Activated CD4-positive, alpha-beta memory T cell treated with anti-CD3 and anti-CD28 coated beads, Interleukin-2, amount 10 ng/mL, durations not matched to agents 7 days and 5 days (primary cell): ENCODE measurements at regions not wholly inside any gene's neighbourhood (a gene's known extent, or its start where the extent isn't known, plus 50 kb on each side); places are given as distances from the start of the nearest gene placed in this dataset.

Source experiments
- CTCF ChIA-PET: fragments of 350-600 bp; sonication (Branson Sonifier 250); formaldehyde crosslinking; loops from one replicate; lab custom pipeline; 2021; ENCODE audit warnings: antibody characterized with exemption, inconsistent platforms; lab: Charles Lee
- POLR2A ChIA-PET: fragments of 350-600 bp; sonication (Branson Sonifier 250); formaldehyde crosslinking; loops from one replicate; lab custom pipeline; 2021; ENCODE audit warnings: antibody characterized with exemption; lab: Charles Lee
- DNase-seq: peaks from one replicate; pipeline ENCODE4 v3.0.0-alpha.2; 2020
- H3K27ac Mint-ChIP-seq: one replicate; pipeline ENCODE4 v1.8.0; 2021; ENCODE audit warnings: mild to moderate bottlenecking, mixed read lengths
- H3K27me3 Mint-ChIP-seq: one replicate; pipeline ENCODE4 v1.8.0; 2021; ENCODE audit warnings: mixed read lengths
- H3K36me3 Mint-ChIP-seq: one replicate; pipeline ENCODE4 v1.8.0; 2021; ENCODE audit warnings: low read depth, mixed read lengths
- H3K4me1 Mint-ChIP-seq: one replicate; pipeline ENCODE4 v1.8.0; 2021; ENCODE audit warnings: mixed read lengths
- H3K4me3 Mint-ChIP-seq: one replicate; pipeline ENCODE4 v1.8.0; 2021; ENCODE audit warnings: mild to moderate bottlenecking, mixed read lengths
- H3K9me3 Mint-ChIP-seq: one replicate; pipeline ENCODE4 v1.8.0; 2021; ENCODE audit warnings: mixed read lengths

- Mint-ChIP-seq H3K27me3 (no peaks in the 10 kb centered on the region), H3K27ac (no peak overlapping the region), H3K4me1 (no peaks in the 10 kb centered on the region), H3K36me3 (no peaks in the 10 kb centered on the region), H3K4me3 (no peak overlapping the region), H3K9me3 (no peaks in the 10 kb centered on the region)
- ChIA-PET CTCF (no interaction called here), POLR2A (no interaction called here)
- no peak for DNase-seq
Observed at GRCh38 chr3:180391001-180391400, 211.0 kb upstream of the TTC14 start.

DNA sequence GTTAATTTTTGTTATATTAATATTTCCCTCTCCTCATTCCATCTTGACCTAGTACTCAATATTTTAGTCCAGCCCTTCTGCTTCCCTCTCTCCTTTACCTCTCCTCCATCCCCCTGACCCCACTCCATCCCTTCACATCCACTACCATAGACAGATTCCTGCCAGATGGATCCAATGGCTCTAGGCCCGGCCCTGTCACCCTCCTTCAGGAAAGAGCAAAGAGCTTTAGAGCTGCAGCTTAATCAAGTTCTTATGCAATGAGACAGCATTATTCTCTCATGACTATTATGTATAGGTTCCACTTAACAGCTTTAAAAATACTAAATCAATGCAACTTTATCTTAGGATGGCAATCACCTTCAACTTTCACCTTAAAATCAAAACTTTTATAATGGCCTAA is 200.7 kb upstream of the TTC14 start:
- Mint-ChIP-seq H3K4me1 (no peaks in the 10 kb centered on the region), H3K27ac (no peak overlapping the region), H3K4me3 (no peak overlapping the region), H3K9me3 (no peaks in the 10 kb centered on the region), H3K36me3 (no peaks in the 10 kb centered on the region), H3K27me3 (no peaks in the 10 kb centered on the region)
- DNase-seq: no peak
- POLR2A ChIA-PET: no interaction called here
- CTCF ChIA-PET: no interaction called here

- POLR2A ChIA-PET: no interaction called here
- H3K27me3 Mint-ChIP-seq: no peaks in the 10 kb centered on the region
- H3K4me1 Mint-ChIP-seq: no peaks in the 10 kb centered on the region
- no peak overlapping the region for H3K4me3 Mint-ChIP-seq
- H3K9me3 Mint-ChIP-seq: no peaks in the 10 kb centered on the region
- H3K27ac Mint-ChIP-seq: no peak overlapping the region
- DNase-seq: no peak
- no peaks in the 10 kb centered on the region for H3K36me3 Mint-ChIP-seq
- CTCF ChIA-PET: no interaction called here
Observed at GRCh38 chr3:180402471-180403073, 199.4 kb upstream of the TTC14 start.

- H3K36me3 Mint-ChIP-seq: no peaks in the 10 kb centered on the region
- H3K27ac Mint-ChIP-seq: no peak overlapping the region
- H3K27me3 Mint-ChIP-seq: no peaks in the 10 kb centered on the region
- no peak for DNase-seq
- no peaks in the 10 kb centered on the region for H3K9me3 Mint-ChIP-seq
- H3K4me3 Mint-ChIP-seq: no peak overlapping the region
- ChIA-PET CTCF (no interaction called here), POLR2A (no interaction called here)
- no peaks in the 10 kb centered on the region for H3K4me1 Mint-ChIP-seq
Observed at GRCh38 chr3:180403156-180403555, 198.8 kb upstream of the TTC14 start.

GRCh38 chr3:180408654-180409053 is 193.3 kb upstream of the TTC14 start:
- no peak overlapping the region for H3K27ac Mint-ChIP-seq
- no peaks in the 10 kb centered on the region for H3K4me1 Mint-ChIP-seq
- no peaks in the 10 kb centered on the region for H3K27me3 Mint-ChIP-seq
- H3K36me3 Mint-ChIP-seq: no peaks in the 10 kb centered on the region
- ChIA-PET CTCF (no interaction called here), POLR2A (no interaction called here)
- H3K9me3 Mint-ChIP-seq: no peaks in the 10 kb centered on the region
- no peak for DNase-seq
- no peak overlapping the region for H3K4me3 Mint-ChIP-seq

DNA sequence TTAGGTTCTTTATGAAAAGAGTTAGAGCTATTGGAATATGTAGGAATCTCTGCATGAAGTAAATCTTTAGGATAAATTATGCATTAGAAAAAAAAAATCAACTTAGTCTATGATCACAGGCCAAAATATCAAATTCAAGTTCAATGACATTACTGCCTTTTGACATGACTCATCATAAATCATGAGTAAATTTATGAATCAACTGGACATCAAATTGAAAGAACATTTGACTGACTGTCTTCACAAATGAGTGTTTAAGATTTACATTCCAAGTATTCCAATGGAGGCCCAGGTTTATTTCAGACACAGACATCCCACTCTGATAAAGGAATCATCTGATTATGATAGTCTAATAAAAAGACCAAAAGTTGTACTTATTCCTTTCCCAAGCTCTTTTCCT is 192.8 kb upstream of the TTC14 start:
- Mint-ChIP-seq H3K4me1 (no peaks in the 10 kb centered on the region), H3K36me3 (no peaks in the 10 kb centered on the region), H3K27me3 (no peaks in the 10 kb centered on the region), H3K27ac (no peak overlapping the region), H3K4me3 (no peak overlapping the region), H3K9me3 (no peaks in the 10 kb centered on the region)
- ChIA-PET POLR2A (no interaction called here), CTCF (no interaction called here)
- no peak for DNase-seq

GRCh38 chr3:180409883-180410282 is 192.1 kb upstream of the TTC14 start:
- no peaks in the 10 kb centered on the region for H3K4me1 Mint-ChIP-seq
- DNase-seq: no peak
- H3K27ac Mint-ChIP-seq: no peak overlapping the region
- no peaks in the 10 kb centered on the region for H3K9me3 Mint-ChIP-seq
- ChIA-PET POLR2A (no interaction called here), CTCF (no interaction called here)
- H3K4me3 Mint-ChIP-seq: no peak overlapping the region
- no peaks in the 10 kb centered on the region for H3K36me3 Mint-ChIP-seq
- no peaks in the 10 kb centered on the region for H3K27me3 Mint-ChIP-seq

DNA sequence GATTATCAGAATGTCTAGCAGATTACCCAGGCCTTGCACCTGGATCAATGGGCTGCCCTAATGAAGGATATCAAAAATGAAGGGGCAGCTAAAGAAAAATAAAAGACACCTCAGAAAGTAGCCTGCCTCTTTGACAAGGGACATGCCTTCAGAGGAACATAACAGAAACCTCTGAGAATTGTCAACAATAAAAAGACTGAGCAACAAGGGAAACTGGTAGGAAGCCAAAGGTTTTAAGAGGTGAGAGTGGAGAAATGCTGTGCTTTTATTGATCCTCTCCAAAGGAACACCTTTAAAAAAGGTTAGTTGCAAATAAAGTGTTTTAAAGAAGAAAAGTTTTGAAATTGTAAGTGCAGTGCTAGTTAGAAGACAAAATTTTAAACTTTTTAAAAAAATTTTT is 187.8 kb upstream of the TTC14 start:
- H3K4me3 Mint-ChIP-seq: no peak overlapping the region
- H3K27ac Mint-ChIP-seq: no peak overlapping the region
- DNase-seq: no peak
- CTCF ChIA-PET: no interaction called here
- H3K9me3 Mint-ChIP-seq: no peaks in the 10 kb centered on the region
- POLR2A ChIA-PET: no interaction called here
- H3K36me3 Mint-ChIP-seq: no peaks in the 10 kb centered on the region
- H3K27me3 Mint-ChIP-seq: no peaks in the 10 kb centered on the region
- H3K4me1 Mint-ChIP-seq: no peaks in the 10 kb centered on the region

DNA sequence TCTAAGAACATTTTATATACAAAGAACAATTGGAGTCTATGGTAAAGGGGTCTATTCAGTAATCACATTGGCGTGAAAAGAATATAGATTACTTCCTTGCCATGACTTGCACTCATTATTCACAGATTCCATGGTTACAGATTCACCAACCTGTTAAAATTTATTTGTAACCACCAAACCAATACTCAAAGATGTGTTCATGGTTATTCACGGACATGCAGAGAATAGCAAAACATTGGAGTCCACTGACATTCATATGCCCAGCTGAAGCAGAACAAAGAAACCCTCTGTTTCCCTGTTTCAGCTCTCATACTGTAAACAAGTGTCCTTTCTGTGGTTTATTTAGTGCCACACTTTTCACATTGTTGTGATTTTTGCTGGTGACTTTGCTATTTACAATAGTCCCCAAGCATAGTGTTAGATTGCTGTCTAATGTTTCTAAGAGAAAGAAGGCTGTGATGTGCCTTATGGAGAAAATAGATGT is 185.8 kb upstream of the TTC14 start:
- Mint-ChIP-seq H3K27ac (no peak overlapping the region), H3K4me3 (no peak overlapping the region), H3K36me3 (no peaks in the 10 kb centered on the region), H3K27me3 (no peaks in the 10 kb centered on the region), H3K4me1 (no peaks in the 10 kb centered on the region), H3K9me3 (no peaks in the 10 kb centered on the region)
- ChIA-PET POLR2A (no interaction called here), CTCF (no interaction called here)
- no peak for DNase-seq

DNA sequence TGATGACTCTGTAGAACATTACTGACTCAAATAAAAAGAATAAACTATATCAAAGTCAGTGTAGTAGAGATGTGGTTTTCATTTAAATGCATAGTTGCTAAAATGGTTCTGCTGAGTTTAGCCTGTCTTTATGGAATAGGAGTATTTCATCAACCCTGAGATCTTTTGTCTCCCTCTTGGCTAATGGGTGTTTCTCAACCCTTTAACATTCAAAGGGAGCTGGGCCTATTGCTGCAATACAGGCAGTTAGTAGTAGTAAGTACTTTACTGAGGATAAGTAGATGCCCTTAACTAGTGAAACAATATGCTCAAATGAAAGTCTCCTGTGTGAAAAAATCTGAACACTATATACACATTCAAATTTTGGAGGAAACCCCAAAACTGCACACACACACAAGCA is 184.7 kb upstream of the TTC14 start:
- Mint-ChIP-seq H3K4me3 (no peak overlapping the region), H3K36me3 (no peaks in the 10 kb centered on the region), H3K9me3 (no peaks in the 10 kb centered on the region), H3K4me1 (no peaks in the 10 kb centered on the region), H3K27ac (no peak overlapping the region), H3K27me3 (no peaks in the 10 kb centered on the region)
- CTCF ChIA-PET: no interaction called here
- POLR2A ChIA-PET: no interaction called here
- DNase-seq: no peak

DNA sequence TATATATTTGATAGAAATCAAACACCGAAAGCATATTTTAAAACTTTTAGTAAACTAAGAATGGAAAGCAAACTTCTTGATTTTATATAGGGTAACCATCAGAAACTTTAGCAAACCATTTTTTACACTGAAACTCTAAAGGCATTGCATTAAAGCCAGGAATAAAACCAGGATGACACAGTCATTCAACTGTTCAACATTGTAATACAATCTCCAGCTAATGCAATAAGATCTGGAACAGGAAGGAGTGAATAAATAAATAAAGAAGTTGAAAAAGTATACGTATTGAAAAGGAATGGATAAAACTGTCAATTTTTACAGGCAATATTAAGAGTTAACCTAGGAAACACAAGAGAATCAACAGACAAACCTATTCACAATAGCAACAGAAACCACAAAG is 181.9 kb upstream of the TTC14 start:
- no peak overlapping the region for H3K27ac Mint-ChIP-seq
- H3K36me3 Mint-ChIP-seq: no peaks in the 10 kb centered on the region
- H3K27me3 Mint-ChIP-seq: no peaks in the 10 kb centered on the region
- H3K9me3 Mint-ChIP-seq: peaks cover 2% of the 10 kb centered on the region
- no peak overlapping the region for H3K4me3 Mint-ChIP-seq
- ChIA-PET POLR2A (no interaction called here), CTCF (no interaction called here)
- DNase-seq: no peak
- no peaks in the 10 kb centered on the region for H3K4me1 Mint-ChIP-seq

GRCh38 chr3:180420804-180421203 is 181.2 kb upstream of the TTC14 start:
- CTCF ChIA-PET: no interaction called here
- POLR2A ChIA-PET: no interaction called here
- H3K27me3 Mint-ChIP-seq: no peaks in the 10 kb centered on the region
- no peaks in the 10 kb centered on the region for H3K36me3 Mint-ChIP-seq
- no peaks in the 10 kb centered on the region for H3K4me1 Mint-ChIP-seq
- no peak overlapping the region for H3K4me3 Mint-ChIP-seq
- peaks cover 2% of the 10 kb centered on the region for H3K9me3 Mint-ChIP-seq
- no peak overlapping the region for H3K27ac Mint-ChIP-seq
- no peak for DNase-seq

DNA sequence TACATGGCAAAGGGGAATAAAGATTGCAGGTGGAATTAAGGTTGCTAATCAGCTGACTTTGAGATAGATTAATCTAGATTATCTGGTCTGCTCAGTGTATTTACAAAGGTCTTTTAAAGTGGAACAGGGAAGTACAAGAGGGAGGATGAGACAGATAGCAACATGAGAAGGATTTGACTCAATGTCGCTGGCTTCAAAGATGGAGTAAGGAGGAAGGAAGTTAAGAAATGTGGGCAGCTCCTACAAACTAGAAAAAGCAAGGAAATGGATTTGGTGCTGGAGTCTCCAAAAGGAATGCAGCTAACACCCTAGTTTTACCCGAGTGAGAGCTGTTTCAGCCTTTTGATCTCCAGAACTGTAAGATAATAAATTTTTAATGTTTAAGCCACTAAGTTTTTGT is 180.7 kb upstream of the TTC14 start:
- no peak overlapping the region for H3K27ac Mint-ChIP-seq
- CTCF ChIA-PET: no interaction called here
- peaks cover 2% of the 10 kb centered on the region for H3K9me3 Mint-ChIP-seq
- no peaks in the 10 kb centered on the region for H3K4me1 Mint-ChIP-seq
- no peak for DNase-seq
- no peak overlapping the region for H3K4me3 Mint-ChIP-seq
- POLR2A ChIA-PET: no interaction called here
- H3K36me3 Mint-ChIP-seq: no peaks in the 10 kb centered on the region
- H3K27me3 Mint-ChIP-seq: no peaks in the 10 kb centered on the region

GRCh38 chr3:180421721-180422120 is 180.2 kb upstream of the TTC14 start:
- Mint-ChIP-seq H3K36me3 (no peaks in the 10 kb centered on the region), H3K9me3 (peaks cover 2% of the 10 kb centered on the region), H3K4me3 (no peak overlapping the region), H3K27me3 (no peaks in the 10 kb centered on the region), H3K4me1 (no peaks in the 10 kb centered on the region), H3K27ac (no peak overlapping the region)
- no peak for DNase-seq
- CTCF ChIA-PET: no interaction called here
- POLR2A ChIA-PET: no interaction called here
